LNCaP clone FGC (cell line): ENCODE measurements at regions not wholly inside any gene's neighbourhood (a gene's known extent, or its start where the extent isn't known, plus 50 kb on each side); places are given as distances from the start of the nearest gene placed in this dataset.
"Not testable (repeated sequence)": the region's sequence is repeated elsewhere in the genome, so short reads cannot be mapped to it uniquely, and the experiment has no call there.

Experiments used
- DNase-seq: peaks from one replicate; pipeline ENCODE4 v3.0.0-alpha.2; 2011; ENCODE audit warnings: low read depth
- H3K4me3 ChIP-seq: 2 replicates; pipeline ENCODE4 v1.5.1; 2011; ENCODE audit warnings: mild to moderate bottlenecking, low read depth, low read length, control low read depth
- TF ChIP-seq, protein P1 (sequence below): IDR thresholded peaks from 2 replicates; pipeline ENCODE4 v1.5.1; 2012; ENCODE audit warnings: mild to moderate bottlenecking; ENCODE audit not compliant: control insufficient read depth, insufficient read depth; ENCODE audit errors: extremely low read depth

DNA sequence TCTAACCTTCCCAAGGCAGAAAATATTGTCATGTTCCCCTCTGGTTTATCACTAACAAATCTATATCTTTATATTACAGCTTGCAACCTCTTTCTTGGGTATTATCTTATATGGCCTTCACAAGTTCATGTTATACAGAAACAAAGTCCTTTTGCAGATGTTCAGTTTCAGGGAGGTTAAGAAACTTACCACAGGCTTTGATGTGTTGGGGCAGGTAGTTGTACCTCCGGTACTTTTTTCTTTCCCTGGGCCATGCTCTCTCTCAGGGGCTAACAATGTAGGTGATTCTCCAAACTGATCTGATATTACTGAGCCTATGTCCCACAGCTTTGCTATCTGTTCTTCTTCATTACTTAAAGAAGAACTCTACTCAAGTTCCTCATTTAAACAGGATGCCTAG, 548.9 kb upstream of the SYT4 start:
- H3K4me3 ChIP-seq = no peak overlapping the region
- TF ChIP-seq, protein P1, sequence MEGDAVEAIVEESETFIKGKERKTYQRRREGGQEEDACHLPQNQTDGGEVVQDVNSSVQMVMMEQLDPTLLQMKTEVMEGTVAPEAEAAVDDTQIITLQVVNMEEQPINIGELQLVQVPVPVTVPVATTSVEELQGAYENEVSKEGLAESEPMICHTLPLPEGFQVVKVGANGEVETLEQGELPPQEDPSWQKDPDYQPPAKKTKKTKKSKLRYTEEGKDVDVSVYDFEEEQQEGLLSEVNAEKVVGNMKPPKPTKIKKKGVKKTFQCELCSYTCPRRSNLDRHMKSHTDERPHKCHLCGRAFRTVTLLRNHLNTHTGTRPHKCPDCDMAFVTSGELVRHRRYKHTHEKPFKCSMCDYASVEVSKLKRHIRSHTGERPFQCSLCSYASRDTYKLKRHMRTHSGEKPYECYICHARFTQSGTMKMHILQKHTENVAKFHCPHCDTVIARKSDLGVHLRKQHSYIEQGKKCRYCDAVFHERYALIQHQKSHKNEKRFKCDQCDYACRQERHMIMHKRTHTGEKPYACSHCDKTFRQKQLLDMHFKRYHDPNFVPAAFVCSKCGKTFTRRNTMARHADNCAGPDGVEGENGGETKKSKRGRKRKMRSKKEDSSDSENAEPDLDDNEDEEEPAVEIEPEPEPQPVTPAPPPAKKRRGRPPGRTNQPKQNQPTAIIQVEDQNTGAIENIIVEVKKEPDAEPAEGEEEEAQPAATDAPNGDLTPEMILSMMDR = no peak
- DNase-seq = no peak

DNA sequence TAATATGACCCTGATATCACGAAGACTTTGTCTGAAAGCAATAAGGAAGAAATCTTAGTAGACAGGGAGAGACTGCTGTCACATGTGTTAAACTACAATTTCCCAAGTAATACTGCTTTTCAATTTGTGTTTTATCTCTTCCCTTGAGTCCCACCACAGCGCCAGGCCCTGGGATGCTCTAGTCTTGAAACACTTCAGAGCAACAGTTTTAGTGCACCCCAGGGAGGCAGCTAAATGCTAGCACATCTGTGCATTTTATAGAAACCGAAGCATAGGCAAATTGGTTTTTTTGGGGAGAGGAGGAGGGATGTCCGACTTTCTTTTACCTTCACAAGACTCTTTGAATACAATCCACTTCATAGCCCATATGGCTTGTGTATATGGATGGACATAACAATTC, 550.0 kb upstream of the SYT4 start:
- no peak for DNase-seq
- H3K4me3 ChIP-seq = no peak overlapping the region
- TF ChIP-seq, protein P1 = no peak

DNA sequence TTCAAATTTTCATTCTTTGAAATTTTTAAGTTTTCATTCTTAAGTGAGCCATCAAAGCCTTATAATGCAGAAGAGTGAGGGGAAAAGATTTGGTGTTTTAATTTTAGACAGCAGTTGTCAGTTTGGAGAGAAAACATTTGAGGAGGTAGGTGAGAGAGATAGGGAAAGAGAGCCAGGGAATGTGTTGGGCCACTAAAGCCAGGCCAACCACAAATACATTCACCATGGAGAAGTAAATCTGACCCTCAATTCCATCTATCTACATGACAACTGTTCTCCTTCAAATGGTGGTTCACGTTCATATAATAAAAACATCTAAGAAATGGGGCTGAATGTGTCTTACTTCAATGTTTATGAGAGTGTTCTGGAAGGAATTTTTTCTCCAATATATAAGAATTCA, 553.0 kb upstream of the SYT4 start:
- no peak for DNase-seq
- TF ChIP-seq, protein P1 = no peak
- H3K4me3 ChIP-seq = no peak overlapping the region

DNA sequence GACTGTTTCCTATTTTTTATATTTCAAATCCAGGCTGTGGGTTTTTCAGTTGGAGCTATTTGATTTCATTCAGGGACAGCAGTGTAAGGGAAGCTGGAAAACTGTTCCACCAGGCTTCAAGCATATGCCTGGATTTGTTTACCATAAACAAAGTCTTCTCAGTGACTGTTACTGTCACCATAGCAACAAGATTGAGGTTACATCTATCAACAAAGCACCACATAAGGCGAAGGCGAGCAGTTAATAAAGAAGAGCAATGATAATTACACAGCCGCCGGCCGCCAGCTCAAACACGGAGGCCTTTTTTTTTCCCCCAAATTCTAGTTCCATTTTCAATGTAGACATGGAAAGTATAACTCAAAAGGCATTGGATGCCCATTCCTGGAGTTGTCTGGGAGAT, 553.7 kb upstream of the SYT4 start:
- H3K4me3 ChIP-seq = no peak overlapping the region
- DNase-seq = no peak
- TF ChIP-seq, protein P1 = no peak

DNA sequence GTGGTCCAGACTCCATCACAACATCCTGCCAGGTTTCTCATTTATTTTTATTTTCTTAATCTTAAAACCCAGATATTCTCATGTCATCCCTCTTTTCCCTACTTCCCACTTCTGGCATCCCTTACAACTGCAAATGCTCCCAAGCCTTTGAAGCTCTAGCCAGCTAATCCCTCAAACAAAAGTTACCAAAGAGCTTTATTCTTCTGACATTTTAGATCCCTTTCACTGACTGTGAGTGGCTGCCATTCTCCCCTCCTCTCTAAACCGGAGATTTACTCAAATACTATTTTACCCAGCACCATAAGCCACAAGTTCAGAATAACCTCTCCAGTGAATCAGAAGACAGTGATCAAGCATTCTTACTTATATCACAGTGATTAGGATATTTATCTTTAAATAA, 569.0 kb upstream of the SYT4 start:
- TF ChIP-seq, protein P1 = no peak
- no peak for DNase-seq
- no peak overlapping the region for H3K4me3 ChIP-seq

DNA sequence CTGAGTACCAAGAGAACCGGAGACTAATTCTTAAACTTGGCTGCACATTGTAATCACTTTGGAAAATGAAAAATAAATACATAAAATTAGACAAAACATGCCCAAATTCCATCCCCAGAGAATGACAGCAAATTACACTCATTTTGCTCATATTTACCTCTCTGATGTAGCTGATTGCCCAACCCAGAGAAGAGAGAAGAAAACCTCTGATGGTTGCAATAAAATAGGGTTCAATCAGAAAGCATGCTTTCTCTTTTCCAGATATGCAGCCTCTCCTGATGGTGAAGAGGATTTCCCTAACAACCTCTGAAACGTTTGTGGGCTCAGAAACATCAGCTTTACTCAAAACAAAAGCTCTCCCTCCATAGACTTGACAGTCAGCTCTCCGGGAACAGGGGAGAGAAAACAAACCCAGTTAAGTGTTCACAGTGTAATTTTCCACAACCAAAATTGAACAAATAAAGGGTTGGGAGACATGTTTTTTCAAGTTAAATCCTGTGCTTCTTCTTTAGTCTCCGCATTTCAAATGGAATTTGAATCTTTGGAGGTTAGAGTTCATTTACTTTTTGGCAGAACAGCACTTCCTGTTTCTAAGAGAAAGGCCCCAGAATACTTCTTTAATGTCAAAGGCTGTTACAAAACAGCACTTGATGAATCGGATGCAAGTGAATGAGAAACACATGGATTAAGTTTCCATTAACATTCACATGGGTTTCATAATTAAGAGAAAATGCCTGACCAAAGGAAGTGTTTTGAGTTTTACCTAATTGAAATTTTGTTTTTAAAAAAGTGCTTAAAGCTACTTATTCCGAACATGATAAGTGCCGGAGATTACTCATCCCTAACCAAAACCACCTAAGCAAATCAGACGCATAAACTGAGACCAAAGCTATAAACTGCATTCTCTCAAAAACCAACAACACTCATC, 570.1 kb upstream of the SYT4 start:
- DNase-seq = no peak
- TF ChIP-seq, protein P1 = no peak
- no peak overlapping the region for H3K4me3 ChIP-seq

DNA sequence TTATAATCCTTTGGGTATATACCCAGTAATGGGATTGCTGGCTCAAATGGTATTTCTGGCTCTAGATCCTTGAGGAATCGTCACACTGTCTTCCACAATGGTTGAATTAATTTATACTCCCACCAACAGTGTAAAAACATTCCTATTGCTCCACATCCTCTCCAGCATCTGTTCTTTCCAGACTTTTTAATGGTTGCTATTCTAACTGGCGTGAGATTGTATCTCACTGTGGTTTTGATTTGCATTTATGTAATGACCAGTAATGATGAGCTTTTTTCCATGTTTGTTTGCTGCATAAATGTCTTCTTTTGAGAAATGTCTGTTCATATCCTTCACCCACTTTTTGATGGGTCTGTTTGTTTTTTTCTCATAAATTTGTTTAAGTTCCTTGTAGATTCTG, 572.5 kb upstream of the SYT4 start:
- not testable (repeated sequence) for H3K4me3 ChIP-seq, DNase-seq
